GM12878 (cell line): ENCODE measurements at regions not wholly inside any gene's neighbourhood (a gene's known extent, or its start where the extent isn't known, plus 50 kb on each side); places are given as distances from the start of the nearest gene placed in this dataset.

Source experiments
- ATAC-seq: fragments of 200-7000 bp; cut with Tn5 transposase; 3 replicates; pipeline ENCODE4 v1.9.1; 2020; ENCODE audit warnings: mild to moderate bottlenecking, moderate library complexity
- BruUV-seq: library from RNA; stranded (reverse); fragments of 400-500 nt; replicated peaks from 2 replicates; lab custom pipeline; 2021; lab: Mats Ljungman, UMichigan
- CTCF ChIA-PET: fragments of 300-600 bp; sonication (Branson Sonifier 250); formaldehyde crosslinking; extraction: SDS; loops from one replicate; lab custom pipeline; 2021; ENCODE audit warnings: inconsistent platforms; lab: Yijun Ruan, JAX
- POLR2A ChIA-PET: fragments of 350-600 bp; formaldehyde crosslinking; extraction: SDS; loops from one replicate; lab custom pipeline; 2021; ENCODE audit warnings: inconsistent platforms; lab: Charles Lee
- RAD21 ChIA-PET: fragments of 300-600 bp; sonication (Branson Sonifier 250); formaldehyde crosslinking; loops from one replicate; lab custom pipeline; 2023; ENCODE audit warnings: antibody characterized with exemption; ENCODE audit not compliant: unreplicated experiment; lab: Charles Lee
- SMC1A ChIA-PET: fragments of 300-600 bp; sonication (Branson Sonifier 250); formaldehyde crosslinking; loops from one replicate; lab custom pipeline; 2023; ENCODE audit not compliant: unreplicated experiment, uncharacterized antibody; lab: Charles Lee
- DNase-seq: peaks from one replicate; pipeline ENCODE4 v3.0.0-alpha.2; 2011; ENCODE audit warnings: low read depth, low spot score
- FAIRE-seq: peaks from 3 replicates; lab custom pipeline; 2011; peaks lifted over from hg19 to GRCh38; lab: Jason Lieb, UNC
- H2AFZ ChIP-seq: 2 replicates; pipeline ENCODE4 v1.6.0; 2011; ENCODE audit warnings: low read depth, low read length, control low read depth; ENCODE audit not compliant: control insufficient read depth
- H3K27ac ChIP-seq: 2 replicates; pipeline ENCODE4 v1.5.1; 2011; ENCODE audit warnings: control low read depth; ENCODE audit not compliant: control insufficient read depth, insufficient read depth
- H3K27me3 ChIP-seq, 2 experiments: replicated peaks in 1 of 2; 2 replicates each; pipeline versions ENCODE4 v1.6.0 to v1.6.1; 2011; ENCODE audit warnings: low read length in 1 of 2; ENCODE audit not compliant: control insufficient read depth in 2 of 2, insufficient read depth in 2 of 2
- H3K36me3 ChIP-seq, 2 experiments: 2 replicates each; pipeline ENCODE4 v1.5.1; 2011; ENCODE audit warnings: low read length in 1 of 2; ENCODE audit not compliant: control insufficient read depth in 2 of 2, insufficient read depth in 2 of 2
- H3K4me1 ChIP-seq: 2 replicates; pipeline ENCODE4 v1.6.1; 2011; ENCODE audit warnings: mild to moderate bottlenecking, low read length, moderate library complexity, mixed read lengths; ENCODE audit not compliant: control insufficient read depth, insufficient read depth
- H3K4me2 ChIP-seq: 2 replicates; pipeline ENCODE4 v1.6.0; 2011; ENCODE audit warnings: control low read depth; ENCODE audit not compliant: control insufficient read depth, insufficient read depth
- H3K4me3 ChIP-seq: fragments of 200-600 bp; sonication (generic); 2 replicates; pipeline ENCODE4 v1.5.1; 2016
- H3K79me2 ChIP-seq: 2 replicates; pipeline ENCODE4 v1.6.0; 2011; ENCODE audit warnings: low read length; ENCODE audit not compliant: control insufficient read depth, insufficient read depth
- H3K9ac ChIP-seq: 2 replicates; pipeline ENCODE4 v1.8.0; 2011; ENCODE audit warnings: low read length, control low read depth, mixed read lengths; ENCODE audit not compliant: control insufficient read depth, insufficient read depth
- H3K9me3 ChIP-seq: replicated peaks from 3 replicates; pipeline ENCODE4 v1.5.1; 2011; ENCODE audit warnings: mild to moderate bottlenecking, low read length; ENCODE audit not compliant: control insufficient read depth, insufficient read depth
- H4K20me1 ChIP-seq: 2 replicates; pipeline ENCODE4 v1.6.0; 2011; ENCODE audit not compliant: control insufficient read depth, insufficient read depth
- BACH1 ChIP-seq: fragments of 450-650 bp; IDR thresholded peaks from 2 replicates; pipeline ENCODE4 v1.6.1; 2017; ENCODE audit warnings: mild to moderate bottlenecking, borderline replicate concordance
- CTCF ChIP-seq, 3 experiments: IDR thresholded peaks in 2 of 3; conservative IDR thresholded peaks in 1 of 3; 2 replicates each; pipeline ENCODE4 v1.5.1; 2011; ENCODE audit warnings: low read depth in 3 of 3, low read length in 3 of 3, mild to moderate bottlenecking in 3 of 3, control low read depth in 2 of 3, moderate library complexity in 2 of 3, inconsistent platforms in 1 of 3, mixed read lengths in 1 of 3; ENCODE audit not compliant: control insufficient read depth in 2 of 3, insufficient read depth in 1 of 3; ENCODE audit errors: extremely low read depth in 1 of 3
- HDAC2 ChIP-seq: fragments of 200-600 bp; sonication (generic); IDR thresholded peaks from 2 replicates; pipeline ENCODE4 v1.6.1; 2017
- KAT2A ChIP-seq: conservative IDR thresholded peaks from 2 replicates; pipeline ENCODE4 v1.6.1; 2011; ENCODE audit warnings: low read depth, low read length; ENCODE audit not compliant: control insufficient read depth
- NBN ChIP-seq: fragments of 450-650 bp; IDR thresholded peaks from 2 replicates; pipeline ENCODE4 v1.6.1; 2016
- NKRF ChIP-seq: fragments of 450-650 bp; conservative IDR thresholded peaks from 2 replicates; pipeline ENCODE4 v1.6.1; 2017; ENCODE audit warnings: mild to moderate bottlenecking, moderate library complexity
- NR2F1 ChIP-seq: fragments of 450-650 bp; conservative IDR thresholded peaks from 2 replicates; pipeline ENCODE4 v1.6.1; 2017; ENCODE audit warnings: mild to moderate bottlenecking
- RB1 ChIP-seq: fragments of 450-650 bp; formaldehyde crosslinking; IDR thresholded peaks from 2 replicates; pipeline ENCODE4 v1.6.1; 2017; ENCODE audit warnings: mild to moderate bottlenecking, borderline replicate concordance
- RBBP5 ChIP-seq: fragments of 200-600 bp; sonication (generic); conservative IDR thresholded peaks from 2 replicates; pipeline ENCODE4 v1.6.1; 2016
- TBL1XR1 ChIP-seq: IDR thresholded peaks from 2 replicates; pipeline ENCODE4 v1.6.1; 2012; ENCODE audit warnings: low read depth, low read length, improper control_type of control experiment
- TCF12 ChIP-seq: IDR thresholded peaks from 2 replicates; pipeline ENCODE4 v1.6.1; 2011; ENCODE audit warnings: low read depth, mild to moderate bottlenecking, low read length
- ZBED1 ChIP-seq: IDR thresholded peaks from 2 replicates; pipeline ENCODE4 v1.6.1; 2016; ENCODE audit warnings: borderline replicate concordance
- ZNF384 ChIP-seq: IDR thresholded peaks from 2 replicates; pipeline ENCODE4 v1.6.1; 2012; ENCODE audit warnings: low read depth, mild to moderate bottlenecking, low read length, improper control_type of control experiment, borderline replicate concordance
- ZNF687 ChIP-seq: fragments of 450-650 bp; IDR thresholded peaks from 2 replicates; pipeline ENCODE4 v1.6.1; 2017; ENCODE audit warnings: mild to moderate bottlenecking, moderate library complexity
- WGBS: methylation state at CpG from one replicate; pipeline ENCODE4 v1.1.6; 2016; ENCODE audit warnings: low lambda C conversion rate; ENCODE audit not compliant: insufficient replicate concordance, insufficient coverage; ENCODE audit errors: missing lambda C conversion rate; 5-methylcytosine and 5-hydroxymethylcytosine counted together
- in situ Hi-C: fragments of 300-500 bp; cut with MboI; formaldehyde crosslinking; loops from 9 replicates; pipeline ENCODE4 v1.14.3; 2018; ENCODE audit warnings: mixed read lengths
- intact Hi-C: fragments of 100-400 bp; cut with micrococcal nuclease; formaldehyde crosslinking; loops from one replicate; pipeline ENCODE4 v1.14.2; 2022; ENCODE audit not compliant: unreplicated experiment

GRCh38 chr3:155019575-155019974 lies 60.5 kb upstream of the MME start:
- intact Hi-C loops = no loop called here
- Histone ChIP-seq H3K79me2 (no peaks in the 10 kb centered on the region), H3K4me3 (no peak overlapping the region), H3K36me3 (no peaks in the 10 kb centered on the region), H3K9me3 (no peaks in the 10 kb centered on the region), H3K4me1 (no peaks in the 10 kb centered on the region), H3K27ac (no peak overlapping the region), H3K9ac (no peak overlapping the region), H3K4me2 (no peak overlapping the region), H4K20me1 (no peaks in the 10 kb centered on the region), H3K27me3 (no peaks in the 10 kb centered on the region), H2AFZ (no peak overlapping the region)
- DNase-seq (no peak), ATAC-seq (no peak), FAIRE-seq (no peak)
- POLR2A ChIA-PET = no interaction called here
- in situ Hi-C loops = no loop called here
- RAD21 ChIA-PET = no interaction called here
- CTCF ChIA-PET = no interaction called here
- BruUV-seq = no TSS peak
- SMC1A ChIA-PET = no interaction called here
- WGBS = 45% methylated on average over 1 of the region's 1 CpG
- no peak for TF ChIP-seq NBN
- TF ChIP-seq KAT2A = no peak
- TF ChIP-seq TCF12 = no peak
- TF ChIP-seq BACH1 = no peak
- TF ChIP-seq TBL1XR1 = no peak
- TF ChIP-seq CTCF (IDR thresholded peaks at IDR 0.05 in 2 of 3, conservative IDR thresholded peaks at IDR 0.05 in 1 of 3; ENCODE audit: control insufficient read depth in 2 of 3, extremely low read depth in 1 of 3, insufficient read depth in 1 of 3, low read depth in 3 of 3, low read length in 3 of 3) = no peak
- no peak for TF ChIP-seq ZNF384
- no peak for TF ChIP-seq HDAC2
- no peak for TF ChIP-seq ZNF687
- no peak for TF ChIP-seq RB1
- TF ChIP-seq RBBP5 = no peak
- TF ChIP-seq NR2F1 = no peak
- no peak for TF ChIP-seq ZBED1
- TF ChIP-seq NKRF = no peak
